HG02623 (cell line): ENCODE measurements at regions not wholly inside any gene's neighbourhood (a gene's known extent, or its start where the extent isn't known, plus 50 kb on each side); places are given as distances from the start of the nearest gene placed in this dataset.
A peak's percentile ranks its signal among the peaks of the same experiment; 100 is the strongest.

Experiments used
- ATAC-seq: cut with Tn5 transposase; IDR thresholded peaks from one replicate; pipeline ENCODE4 v1.9.1; 2021; ENCODE audit warnings: moderate library complexity; ENCODE audit not compliant: unreplicated experiment

GRCh38 chr7:142380069-142380468, 122.2 kb upstream of the PRSS58 start:
- ATAC-seq: no peak

- no peak for ATAC-seq
These were observed 121.5 kb upstream of the PRSS58 start for GRCh38 chr7:142379201-142379885.

GRCh38 chr7:142377567-142377966, 119.7 kb upstream of the PRSS58 start:
- no peak for ATAC-seq

GRCh38 chr7:142376356-142376997, 118.6 kb upstream of the PRSS58 start:
- ATAC-seq: no peak

- ATAC-seq: no peak
These were observed 118.0 kb upstream of the PRSS58 start for GRCh38 chr7:142375710-142376313.

GRCh38 chr7:142372727-142373126, 114.9 kb upstream of the PRSS58 start:
- no peak for ATAC-seq

- no peak for ATAC-seq
These were observed 113.9 kb upstream of the PRSS58 start for GRCh38 chr7:142371586-142372377.

- ATAC-seq: no peak
These were observed 107.6 kb upstream of the PRSS58 start for GRCh38 chr7:142365410-142365842.

- no peak for ATAC-seq
These were observed 106.7 kb upstream of the PRSS58 start for GRCh38 chr7:142364551-142364950.

GRCh38 chr7:142362349-142362748, 104.5 kb upstream of the PRSS58 start:
- no peak for ATAC-seq

- no peak for ATAC-seq
These were observed 101.9 kb upstream of the PRSS58 start for GRCh38 chr7:142359694-142360279.

GRCh38 chr7:142357953-142358520, 100.2 kb upstream of the PRSS58 start:
- peak; percentile 86 for ATAC-seq

- ATAC-seq: no peak
These were observed 98.3 kb upstream of the PRSS58 start for GRCh38 chr7:142356166-142356565.

- ATAC-seq: no peak
These were observed 97.5 kb upstream of the PRSS58 start for GRCh38 chr7:142355328-142355727.

- ATAC-seq: no peak
These were observed 95.5 kb upstream of the PRSS58 start for GRCh38 chr7:142353147-142354060.

- no peak for ATAC-seq
These were observed 94.7 kb upstream of the PRSS58 start for GRCh38 chr7:142352543-142352942.

- ATAC-seq: no peak
These were observed 93.3 kb upstream of the PRSS58 start for GRCh38 chr7:142351145-142351544.

GRCh38 chr7:142349670-142350405, 92.0 kb upstream of the PRSS58 start:
- ATAC-seq: no peak

- ATAC-seq: no peak
These were observed 91.1 kb upstream of the PRSS58 start for GRCh38 chr7:142348921-142349405.
